Activated B cell treated with CpG ODN at 0.5 μM for 24 hours (primary cell): ENCODE measurements at regions not wholly inside any gene's neighbourhood (a gene's known extent, or its start where the extent isn't known, plus 50 kb on each side); places are given as distances from the start of the nearest gene placed in this dataset.

Experiments used
- ATAC-seq: fragments of 200-7000 bp; cut with Tn5 transposase; one replicate; pipeline ENCODE4 v1.10.0; 2021; ENCODE audit warnings: low read depth, mild to moderate bottlenecking, moderate library complexity
- CTCF ChIA-PET: fragments of 350-600 bp; sonication (Branson Sonifier 250); formaldehyde crosslinking; loops from one replicate; lab custom pipeline; 2021; ENCODE audit warnings: antibody characterized with exemption; lab: Charles Lee
- POLR2A ChIA-PET: fragments of 350-600 bp; sonication (Branson Sonifier 250); formaldehyde crosslinking; loops from one replicate; lab custom pipeline; 2021; ENCODE audit warnings: antibody characterized with exemption; lab: Charles Lee
- DNase-seq: peaks from one replicate; pipeline ENCODE4 v3.0.0; 2022
- H3K27ac Mint-ChIP-seq: one replicate; pipeline ENCODE4 v1.8.0; 2020; ENCODE audit warnings: mixed read lengths
- H3K27me3 Mint-ChIP-seq: one replicate; pipeline ENCODE4 v1.8.0; 2021; ENCODE audit warnings: mixed read lengths
- H3K36me3 Mint-ChIP-seq: one replicate; pipeline ENCODE4 v1.8.0; 2021; ENCODE audit warnings: low read depth, mixed read lengths
- H3K4me1 Mint-ChIP-seq: one replicate; pipeline ENCODE4 v1.8.0; 2021; ENCODE audit warnings: mixed read lengths
- H3K4me3 Mint-ChIP-seq: one replicate; pipeline ENCODE4 v1.8.0; 2020; ENCODE audit warnings: mild to moderate bottlenecking, mixed read lengths
- H3K9me3 Mint-ChIP-seq: one replicate; pipeline ENCODE4 v1.8.0; 2020; ENCODE audit warnings: mixed read lengths
- CTCF ChIP-seq: fragments of 200-600 bp; IDR thresholded peaks from one replicate; pipeline ENCODE4 v1.8.0; 2022; ENCODE audit warnings: antibody characterized with exemption, mild to moderate bottlenecking
- intact Hi-C: fragments of 100-400 bp; cut with micrococcal nuclease; formaldehyde crosslinking; loops from one replicate; pipeline ENCODE4 v1.15.1; 2024

- no peak for DNase-seq
- H3K4me1 Mint-ChIP-seq, result no peaks in the 10 kb centered on the region
- intact Hi-C loops, result no loop called here
- ChIA-PET CTCF (no interaction called here), POLR2A (no interaction called here)
- no peak for ATAC-seq
- peaks cover 4% of the 10 kb centered on the region for H3K9me3 Mint-ChIP-seq
- H3K4me3 Mint-ChIP-seq, result no peak overlapping the region
- peaks cover 1% of the 10 kb centered on the region for H3K27me3 Mint-ChIP-seq
- no peaks in the 10 kb centered on the region for H3K36me3 Mint-ChIP-seq
- no peak overlapping the region for H3K27ac Mint-ChIP-seq
- no peak for TF ChIP-seq CTCF
Observed at GRCh38 chr18:10379522-10379921, 74.9 kb upstream of the APCDD1 start.

- ATAC-seq (no peak), DNase-seq (no peak)
- H3K4me1 Mint-ChIP-seq, result no peaks in the 10 kb centered on the region
- no peak for TF ChIP-seq CTCF
- H3K9me3 Mint-ChIP-seq, result peaks cover 4% of the 10 kb centered on the region
- no peak overlapping the region for H3K4me3 Mint-ChIP-seq
- peaks cover 1% of the 10 kb centered on the region for H3K27me3 Mint-ChIP-seq
- POLR2A ChIA-PET, result no interaction called here
- CTCF ChIA-PET, result no interaction called here
- intact Hi-C loops, result no loop called here
- H3K27ac Mint-ChIP-seq, result no peak overlapping the region
- H3K36me3 Mint-ChIP-seq, result no peaks in the 10 kb centered on the region
Observed at GRCh38 chr18:10381516-10381915, 72.9 kb upstream of the APCDD1 start.

GRCh38 chr18:10381951-10382350 is 72.5 kb upstream of the APCDD1 start:
- Mint-ChIP-seq H3K27ac (no peak overlapping the region), H3K27me3 (peaks cover 1% of the 10 kb centered on the region), H3K9me3 (peaks cover 4% of the 10 kb centered on the region), H3K4me1 (no peaks in the 10 kb centered on the region), H3K4me3 (no peak overlapping the region), H3K36me3 (no peaks in the 10 kb centered on the region)
- DNase-seq (no peak), ATAC-seq (no peak)
- CTCF ChIA-PET, result no interaction called here
- POLR2A ChIA-PET, result no interaction called here
- intact Hi-C loops, result no loop called here
- TF ChIP-seq CTCF, result no peak

DNA sequence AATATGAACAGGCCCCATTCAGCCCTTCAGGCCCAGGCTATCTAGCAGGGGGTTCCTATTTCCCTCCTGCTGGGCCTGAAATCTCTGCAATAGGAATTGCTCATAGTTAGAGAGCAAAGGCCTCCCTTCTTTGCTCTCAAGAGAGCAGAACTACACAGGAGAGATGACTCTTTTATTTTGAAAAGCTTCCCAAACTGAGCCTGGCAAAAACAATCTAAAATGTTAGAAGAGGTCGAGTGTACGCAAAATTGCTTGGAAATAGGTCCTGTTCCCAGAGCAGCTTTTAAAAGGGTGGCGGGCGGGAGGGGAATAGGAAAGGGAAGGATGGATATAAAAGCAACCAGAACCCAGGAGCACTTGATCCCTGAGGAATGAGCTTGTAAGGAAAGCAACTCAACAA is 68.4 kb upstream of the APCDD1 start:
- Mint-ChIP-seq H3K9me3 (peaks cover 8% of the 10 kb centered on the region), H3K4me1 (no peaks in the 10 kb centered on the region), H3K4me3 (no peak overlapping the region), H3K27ac (no peak overlapping the region), H3K27me3 (no peaks in the 10 kb centered on the region), H3K36me3 (no peaks in the 10 kb centered on the region)
- DNase-seq (no peak), ATAC-seq (no peak)
- CTCF ChIA-PET, result no interaction called here
- POLR2A ChIA-PET, result no interaction called here
- TF ChIP-seq CTCF, result no peak
- intact Hi-C loops, result no loop called here

DNA sequence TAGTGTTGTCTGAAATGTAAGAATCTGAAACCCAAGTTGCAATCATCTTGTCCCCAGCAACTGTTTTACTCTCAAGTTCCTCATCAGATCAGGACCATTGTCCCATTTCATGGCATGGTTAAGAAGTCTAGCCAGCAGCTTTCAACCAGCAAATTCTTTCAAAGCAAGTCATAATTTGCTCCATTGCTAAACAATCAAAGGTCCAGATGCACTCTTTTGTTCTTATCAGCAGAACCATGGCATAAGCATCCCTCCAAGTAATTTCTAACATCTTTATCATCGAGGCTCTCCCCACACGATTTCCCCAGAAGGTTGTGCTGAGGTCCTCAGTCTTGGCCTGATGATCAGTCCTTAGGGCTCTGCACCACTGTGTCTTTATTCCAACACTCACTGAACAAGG is 67.5 kb upstream of the APCDD1 start:
- ChIA-PET CTCF (no interaction called here), POLR2A (no interaction called here)
- H3K27ac Mint-ChIP-seq, result no peak overlapping the region
- intact Hi-C loops, result no loop called here
- peaks cover 8% of the 10 kb centered on the region for H3K4me1 Mint-ChIP-seq
- ATAC-seq (no peak), DNase-seq (no peak)
- TF ChIP-seq CTCF, result no peak
- no peaks in the 10 kb centered on the region for H3K36me3 Mint-ChIP-seq
- H3K4me3 Mint-ChIP-seq, result no peak overlapping the region
- peaks cover 8% of the 10 kb centered on the region for H3K9me3 Mint-ChIP-seq
- H3K27me3 Mint-ChIP-seq, result no peaks in the 10 kb centered on the region
